ENCODE measurements at regions not wholly inside any gene's neighbourhood (a gene's known extent, or its start where the extent isn't known, plus 50 kb on each side); places are given as distances from the start of the nearest gene placed in this dataset.

GRCh38 chr1:209015092-209015491 lies 568.4 kb upstream of the CAMK1G start:
- TF ChIP-seq TAF1 (IDR thresholded peaks at IDR 0.05; ENCODE audit: borderline replicate concordance, insufficient read depth, low read length) = no peak
- TF ChIP-seq POLR2AphosphoS5 (IDR thresholded peaks at IDR 0.05; ENCODE audit: low read depth, low read length) = no peak
- TF ChIP-seq REST (IDR thresholded peaks at IDR 0.05; ENCODE audit: insufficient read depth in 1 of 2, low read depth in 2 of 2, low read length in 2 of 2) = no peak
- no peak for TF ChIP-seq SIN3A (IDR thresholded peaks at IDR 0.05; ENCODE audit: borderline replicate concordance, insufficient read depth, low read length)
- TF ChIP-seq FOXP2 (optimal IDR thresholded peaks at IDR 0.05; ENCODE audit: borderline replicate concordance, extremely low read depth, extremely low read length, insufficient read depth) = no peak

GRCh38 chr1:209021622-209022021 lies 561.9 kb upstream of the CAMK1G start:
- TF ChIP-seq FOXP2 (optimal IDR thresholded peaks at IDR 0.05; ENCODE audit: borderline replicate concordance, extremely low read depth, extremely low read length, insufficient read depth) (no peak), POLR2AphosphoS5 (IDR thresholded peaks at IDR 0.05; ENCODE audit: low read depth, low read length) (no peak), SIN3A (IDR thresholded peaks at IDR 0.05; ENCODE audit: borderline replicate concordance, insufficient read depth, low read length) (no peak), TAF1 (IDR thresholded peaks at IDR 0.05; ENCODE audit: borderline replicate concordance, insufficient read depth, low read length) (no peak), REST (IDR thresholded peaks at IDR 0.05; ENCODE audit: insufficient read depth in 1 of 2, low read depth in 2 of 2, low read length in 2 of 2) (no peak)

- no peak for TF ChIP-seq FOXP2 (optimal IDR thresholded peaks at IDR 0.05; ENCODE audit: borderline replicate concordance, extremely low read depth, extremely low read length, insufficient read depth)
- no peak for TF ChIP-seq POLR2AphosphoS5 (IDR thresholded peaks at IDR 0.05; ENCODE audit: low read depth, low read length)
- TF ChIP-seq REST (IDR thresholded peaks at IDR 0.05; ENCODE audit: insufficient read depth in 1 of 2, low read depth in 2 of 2, low read length in 2 of 2) = no peak
- TF ChIP-seq TAF1 (IDR thresholded peaks at IDR 0.05; ENCODE audit: borderline replicate concordance, insufficient read depth, low read length) = no peak
- TF ChIP-seq SIN3A (IDR thresholded peaks at IDR 0.05; ENCODE audit: borderline replicate concordance, insufficient read depth, low read length) = no peak
Measured at GRCh38 chr1:209023790-209024189, 559.7 kb upstream of the CAMK1G start.

- no peak for TF ChIP-seq TAF1 (IDR thresholded peaks at IDR 0.05; ENCODE audit: borderline replicate concordance, insufficient read depth, low read length)
- TF ChIP-seq FOXP2 (optimal IDR thresholded peaks at IDR 0.05; ENCODE audit: borderline replicate concordance, extremely low read depth, extremely low read length, insufficient read depth) = no peak
- TF ChIP-seq SIN3A (IDR thresholded peaks at IDR 0.05; ENCODE audit: borderline replicate concordance, insufficient read depth, low read length) = no peak
- no peak for TF ChIP-seq REST (IDR thresholded peaks at IDR 0.05; ENCODE audit: insufficient read depth in 1 of 2, low read depth in 2 of 2, low read length in 2 of 2)
- no peak for TF ChIP-seq POLR2AphosphoS5 (IDR thresholded peaks at IDR 0.05; ENCODE audit: low read depth, low read length)
Measured at GRCh38 chr1:209029737-209030136, 553.8 kb upstream of the CAMK1G start.

All from PFSK-1 (cell line).